HG03196 (cell line): ENCODE measurements at regions not wholly inside any gene's neighbourhood (a gene's known extent, or its start where the extent isn't known, plus 50 kb on each side); places are given as distances from the start of the nearest gene placed in this dataset.

Source experiments
- ATAC-seq: cut with Tn5 transposase; IDR thresholded peaks from one replicate; pipeline ENCODE4 v1.9.1; 2021; ENCODE audit not compliant: unreplicated experiment

DNA sequence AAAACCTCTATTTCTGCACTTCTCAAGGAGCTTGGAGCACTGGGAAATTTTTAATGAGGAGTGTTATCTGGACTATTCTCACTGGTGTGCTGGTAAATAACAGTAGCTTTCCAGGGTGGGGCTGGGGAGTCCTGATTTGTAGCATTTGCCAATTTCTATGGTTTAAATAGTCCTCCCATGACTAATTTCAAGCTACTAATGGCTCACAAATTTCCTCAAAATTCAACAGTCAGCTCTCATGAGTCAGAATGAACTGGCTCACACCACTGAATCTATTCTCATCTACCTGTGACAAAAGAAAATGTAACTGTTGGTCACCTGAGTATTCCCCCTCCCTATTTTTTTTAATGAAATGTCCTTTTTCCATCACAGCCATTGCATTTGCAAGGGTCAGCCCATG, 449.6 kb downstream of the KIF16B start:
- ATAC-seq: no peak

DNA sequence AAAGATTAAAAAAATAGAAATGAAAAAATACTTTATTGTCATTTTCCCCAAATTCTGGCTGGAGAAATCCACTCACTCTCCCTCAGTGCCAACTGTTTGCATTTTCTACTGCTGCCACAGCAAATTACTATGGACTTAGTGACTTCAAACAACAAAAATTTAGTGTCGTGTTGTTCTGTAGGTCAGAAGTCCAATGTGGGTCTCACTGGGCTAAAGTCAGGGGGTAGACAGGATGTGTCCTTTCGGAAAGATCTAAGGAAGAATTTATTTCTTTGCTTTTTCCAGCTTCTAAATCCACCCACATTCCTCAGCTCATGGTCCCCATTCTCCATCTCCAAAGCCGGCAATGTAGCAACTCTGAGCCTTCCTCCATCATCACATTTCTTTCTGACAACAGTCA, 453.3 kb downstream of the KIF16B start:
- ATAC-seq: no peak

- ATAC-seq: no peak
Measured at GRCh38 chr20:16115911-16116552, 457.2 kb downstream of the KIF16B start.

GRCh38 chr20:16113736-16114135, 459.5 kb downstream of the KIF16B start:
- no peak for ATAC-seq

DNA sequence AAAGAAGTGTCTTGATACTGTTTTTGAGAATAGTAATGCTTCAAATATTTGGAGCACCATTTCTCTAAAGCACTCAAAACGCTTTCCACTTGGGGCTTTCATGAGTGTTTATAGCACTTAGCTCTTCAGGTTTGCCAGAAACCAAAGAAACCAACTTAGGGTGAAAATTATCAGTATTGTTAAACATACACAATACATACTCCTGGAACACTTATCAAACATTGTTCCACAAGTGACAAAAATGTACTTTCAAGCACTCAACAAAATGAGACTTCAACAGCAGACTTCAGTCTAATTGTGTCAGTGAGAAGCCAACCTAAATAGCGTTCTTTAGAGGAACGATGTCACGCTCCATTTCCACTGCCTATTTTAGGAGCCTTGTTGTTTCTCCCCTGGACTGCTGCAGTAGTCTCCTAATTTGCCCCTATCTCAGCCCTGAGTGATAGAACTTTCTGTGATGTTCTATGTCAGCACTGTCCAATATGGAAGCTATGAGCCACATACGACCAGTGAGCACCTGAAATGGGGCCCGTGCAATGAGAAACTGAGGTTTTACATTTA, 461.3 kb downstream of the KIF16B start:
- no peak for ATAC-seq

- no peak for ATAC-seq
Measured at GRCh38 chr20:16111172-16111832, 461.9 kb downstream of the KIF16B start.

- no peak for ATAC-seq
Measured at GRCh38 chr20:16107172-16107870, 465.9 kb downstream of the KIF16B start.

DNA sequence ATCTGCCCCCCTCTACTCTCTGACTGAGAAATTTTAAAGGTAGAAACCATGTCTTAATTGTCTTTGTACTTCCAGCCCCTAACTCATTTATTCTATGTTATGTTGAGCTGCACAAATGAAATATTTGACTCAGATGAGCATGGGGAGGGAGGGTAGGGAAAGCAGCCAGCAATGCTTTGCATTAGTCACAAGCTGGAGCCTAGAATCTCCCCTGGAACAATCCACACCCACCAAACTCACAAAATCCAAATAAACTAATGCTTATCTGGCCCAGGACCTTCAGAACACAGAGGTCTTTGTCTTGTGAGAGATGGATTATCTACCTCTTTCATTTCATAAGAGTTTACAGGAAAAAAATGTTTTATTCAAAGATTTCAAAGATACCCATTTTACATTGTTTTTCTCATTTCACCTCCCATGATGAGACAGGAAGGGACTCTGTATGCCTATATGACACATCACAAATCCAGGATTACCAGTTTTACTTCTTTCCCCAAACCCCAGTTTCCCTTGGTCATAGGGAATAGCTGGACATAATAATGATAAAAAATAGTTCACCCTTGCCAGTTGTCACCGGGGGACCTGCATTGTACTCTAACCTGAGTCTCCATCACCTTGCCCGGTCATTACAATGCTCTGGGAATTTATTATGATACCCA, 466.9 kb downstream of the KIF16B start:
- no peak for ATAC-seq

- ATAC-seq: no peak
Measured at GRCh38 chr20:16104783-16105182, 468.5 kb downstream of the KIF16B start.
